DND-41 (cell line): ENCODE measurements at regions not wholly inside any gene's neighbourhood (a gene's known extent, or its start where the extent isn't known, plus 50 kb on each side); places are given as distances from the start of the nearest gene placed in this dataset.
"Not testable (repeated sequence)": the region's sequence is repeated elsewhere in the genome, so short reads cannot be mapped to it uniquely, and the experiment has no call there.

ENCODE experiments used
- ATAC-seq: fragments of 200-7000 bp; cut with Tn5 transposase; 3 replicates; pipeline ENCODE4 v1.9.1; 2021; ENCODE audit warnings: low read depth; ENCODE audit not compliant: insufficient read depth
- DNase-seq: peaks from one replicate; pipeline ENCODE4 v3.0.0-alpha.2; 2020
- H2AFZ ChIP-seq: 2 replicates; pipeline ENCODE4 v1.6.0; 2012; ENCODE audit warnings: low read depth, low read length
- H3K27ac ChIP-seq: 2 replicates; pipeline ENCODE4 v1.5.1; 2012; ENCODE audit warnings: low read length, inconsistent platforms
- H3K27me3 ChIP-seq: fragments of 200-600 bp; sonication (generic); 2 replicates; pipeline ENCODE4 v1.6.0; 2012; ENCODE audit warnings: low read length, mild to moderate bottlenecking, inconsistent platforms; ENCODE audit not compliant: insufficient read depth, poor library complexity
- H3K36me3 ChIP-seq: 2 replicates; pipeline ENCODE4 v1.5.1; 2012; ENCODE audit warnings: low read length, inconsistent platforms; ENCODE audit not compliant: insufficient read depth
- H3K4me1 ChIP-seq: 2 replicates; pipeline ENCODE4 v1.5.1; 2012; ENCODE audit warnings: mild to moderate bottlenecking, low read length; ENCODE audit not compliant: insufficient read depth
- H3K4me2 ChIP-seq: 2 replicates; pipeline ENCODE4 v1.6.0; 2012; ENCODE audit warnings: mild to moderate bottlenecking, moderate library complexity, low read length, inconsistent platforms; ENCODE audit not compliant: insufficient read depth
- H3K4me3 ChIP-seq, 2 experiments: fragments of 200-600 bp in 1 of 2; shearing (Covaris generic) in 1 of 2; 2 replicates each; pipeline ENCODE4 v1.5.1; 2012 to 2016; ENCODE audit warnings: inconsistent platforms in 2 of 2, low read length in 2 of 2, mild to moderate bottlenecking in 2 of 2, low read depth in 1 of 2, moderate library complexity in 1 of 2
- H3K79me2 ChIP-seq: 2 replicates; pipeline ENCODE4 v1.6.0; 2012; ENCODE audit warnings: low read length, inconsistent platforms; ENCODE audit not compliant: insufficient read depth
- H3K9ac ChIP-seq: 2 replicates; pipeline ENCODE4 v1.6.0; 2012; ENCODE audit warnings: low read depth, mild to moderate bottlenecking, inconsistent platforms, low read length, moderate library complexity
- H3K9me3 ChIP-seq: 2 replicates; pipeline ENCODE4 v1.5.1; 2012; ENCODE audit warnings: low read length, moderate library complexity, mild to moderate bottlenecking, inconsistent platforms; ENCODE audit not compliant: insufficient read depth, severe bottlenecking
- H4K20me1 ChIP-seq: 2 replicates; pipeline ENCODE4 v1.6.0; 2012; ENCODE audit warnings: low read length; ENCODE audit not compliant: insufficient read depth
- CTCF ChIP-seq: IDR thresholded peaks from 2 replicates; pipeline ENCODE4 v1.5.1; 2012; ENCODE audit warnings: borderline replicate concordance, low read length, moderate library complexity, mild to moderate bottlenecking; ENCODE audit not compliant: poor library complexity, severe bottlenecking; ENCODE audit errors: extremely low read depth
- EZH2 ChIP-seq: IDR thresholded peaks from 3 replicates; pipeline ENCODE4 v1.6.1; 2012; ENCODE audit warnings: borderline replicate concordance, low read depth, mild to moderate bottlenecking, moderate library complexity, low read length, inconsistent platforms; ENCODE audit not compliant: severe bottlenecking

GRCh38 chr14:105881021-105881930, 354.9 kb downstream of the TMEM121 start:
- H3K36me3 ChIP-seq: no peaks in the 10 kb centered on the region
- no peak overlapping the region for H3K4me2 ChIP-seq
- no peaks in the 10 kb centered on the region for H4K20me1 ChIP-seq
- TF ChIP-seq CTCF (no peak), EZH2 (no peak)
- peaks cover 7% of the 10 kb centered on the region for H3K27me3 ChIP-seq
- ATAC-seq: no peak
- no peak overlapping the region for H3K27ac ChIP-seq
- no peak overlapping the region for H3K4me3 ChIP-seq
- DNase-seq: no peak
- no peaks in the 10 kb centered on the region for H3K4me1 ChIP-seq
- H3K9me3 ChIP-seq: no peaks in the 10 kb centered on the region
- H2AFZ ChIP-seq: no peak overlapping the region
- no peaks in the 10 kb centered on the region for H3K79me2 ChIP-seq
- no peak overlapping the region for H3K9ac ChIP-seq

- H3K4me2 ChIP-seq, H2AFZ ChIP-seq, H3K27me3 ChIP-seq, H3K4me3 ChIP-seq, H3K36me3 ChIP-seq, H3K9me3 ChIP-seq, H3K79me2 ChIP-seq, H3K27ac ChIP-seq, H3K9ac ChIP-seq, DNase-seq, H4K20me1 ChIP-seq, ATAC-seq, H3K4me1 ChIP-seq: not testable (repeated sequence)
Measured at GRCh38 chr14:105882011-105882410, 355.6 kb downstream of the TMEM121 start.

GRCh38 chr14:105882626-105883025, 356.2 kb downstream of the TMEM121 start:
- no peaks in the 10 kb centered on the region for H3K4me1 ChIP-seq
- H3K4me3 ChIP-seq: no peak overlapping the region
- TF ChIP-seq EZH2: no peak
- TF ChIP-seq CTCF: no peak
- no peak overlapping the region for H3K4me2 ChIP-seq
- no peak for DNase-seq
- no peak for ATAC-seq
- no peaks in the 10 kb centered on the region for H3K9me3 ChIP-seq
- no peaks in the 10 kb centered on the region for H3K27me3 ChIP-seq
- no peaks in the 10 kb centered on the region for H3K36me3 ChIP-seq
- no peaks in the 10 kb centered on the region for H4K20me1 ChIP-seq
- no peak overlapping the region for H3K27ac ChIP-seq
- H2AFZ ChIP-seq: no peak overlapping the region
- no peak overlapping the region for H3K9ac ChIP-seq
- no peaks in the 10 kb centered on the region for H3K79me2 ChIP-seq

GRCh38 chr14:105883066-105884005, 357.0 kb downstream of the TMEM121 start:
- no peak for ATAC-seq
- H2AFZ ChIP-seq: no peak overlapping the region
- no peaks in the 10 kb centered on the region for H4K20me1 ChIP-seq
- no peaks in the 10 kb centered on the region for H3K79me2 ChIP-seq
- H3K9ac ChIP-seq: no peak overlapping the region
- H3K4me2 ChIP-seq: no peak overlapping the region
- H3K9me3 ChIP-seq: no peaks in the 10 kb centered on the region
- H3K36me3 ChIP-seq: no peaks in the 10 kb centered on the region
- no peak overlapping the region for H3K4me3 ChIP-seq
- H3K27ac ChIP-seq: no peak overlapping the region
- DNase-seq: no peak
- TF ChIP-seq CTCF (no peak), EZH2 (no peak)
- H3K4me1 ChIP-seq: no peaks in the 10 kb centered on the region
- no peaks in the 10 kb centered on the region for H3K27me3 ChIP-seq

GRCh38 chr14:105884192-105884807, 357.9 kb downstream of the TMEM121 start:
- not testable (repeated sequence) for H3K9ac ChIP-seq, ATAC-seq, H2AFZ ChIP-seq, H3K27ac ChIP-seq, H4K20me1 ChIP-seq, H3K4me1 ChIP-seq, H3K4me2 ChIP-seq, H3K79me2 ChIP-seq, H3K36me3 ChIP-seq, H3K27me3 ChIP-seq, H3K4me3 ChIP-seq, H3K9me3 ChIP-seq, DNase-seq
